ENCODE measurements at regions not wholly inside any gene's neighbourhood (a gene's known extent, or its start where the extent isn't known, plus 50 kb on each side); places are given as distances from the start of the nearest gene placed in this dataset.

GRCh38 chr6:155595284-155595683 is 139.6 kb upstream of the NOX3 start:
- Histone ChIP-seq H3K4me1 (no peaks in the 10 kb centered on the region), H3K36me3 (no peaks in the 10 kb centered on the region), H3K27me3 (no peaks in the 10 kb centered on the region), H3K9me3 (no peaks in the 10 kb centered on the region), H3K4me3 (no peak overlapping the region), H3K27ac (no peak overlapping the region)
- intact Hi-C loops (cut with DNase I), result no loop called here
- TF ChIP-seq CTCF (IDR thresholded peaks at IDR 0.05), result no peak
- no peak for DNase-seq (ENCODE audit: low spot score in 2 of 2)

- Histone ChIP-seq H3K27ac (no peak overlapping the region), H3K36me3 (no peaks in the 10 kb centered on the region), H3K4me1 (no peaks in the 10 kb centered on the region), H3K4me3 (no peak overlapping the region), H3K9me3 (no peaks in the 10 kb centered on the region), H3K27me3 (no peaks in the 10 kb centered on the region)
- DNase-seq (ENCODE audit: low spot score in 2 of 2), result no peak
- intact Hi-C loops (cut with DNase I), result no loop called here
- TF ChIP-seq CTCF (IDR thresholded peaks at IDR 0.05), result no peak
These were observed 136.1 kb upstream of the NOX3 start for GRCh38 chr6:155591741-155592140.

GRCh38 chr6:155589190-155589589 is 133.6 kb upstream of the NOX3 start:
- Histone ChIP-seq H3K27me3 (no peaks in the 10 kb centered on the region), H3K4me3 (no peak overlapping the region), H3K9me3 (no peaks in the 10 kb centered on the region), H3K36me3 (no peaks in the 10 kb centered on the region), H3K4me1 (no peaks in the 10 kb centered on the region), H3K27ac (no peak overlapping the region)
- TF ChIP-seq CTCF (IDR thresholded peaks at IDR 0.05), result no peak
- no peak for DNase-seq (ENCODE audit: low spot score in 2 of 2)
- intact Hi-C loops (cut with DNase I), result no loop called here

DNA sequence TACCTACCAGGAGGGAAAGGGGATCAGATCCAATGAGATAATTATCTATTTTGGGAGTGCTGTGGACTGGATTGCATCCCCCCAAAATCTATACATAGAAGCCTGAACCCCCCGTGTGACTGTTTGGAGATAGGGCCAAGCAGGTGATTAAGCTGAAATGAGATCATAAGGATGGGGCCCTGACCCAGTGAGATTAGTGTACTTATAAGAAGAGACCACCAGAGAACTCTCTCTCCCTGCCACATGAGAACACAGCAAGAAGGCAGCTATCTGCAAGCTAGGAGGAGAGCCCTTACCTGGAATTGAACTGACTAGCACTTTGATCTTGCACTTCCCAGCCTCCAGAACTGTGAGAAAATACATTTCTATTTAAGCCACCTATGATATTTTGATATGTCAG is 132.2 kb upstream of the NOX3 start:
- Histone ChIP-seq H3K4me1 (no peaks in the 10 kb centered on the region), H3K27me3 (no peaks in the 10 kb centered on the region), H3K27ac (no peak overlapping the region), H3K4me3 (no peak overlapping the region), H3K9me3 (no peaks in the 10 kb centered on the region), H3K36me3 (no peaks in the 10 kb centered on the region)
- no peak for DNase-seq (ENCODE audit: low spot score in 2 of 2)
- TF ChIP-seq CTCF (IDR thresholded peaks at IDR 0.05), result no peak
- intact Hi-C loops (cut with DNase I), result no loop called here

DNA sequence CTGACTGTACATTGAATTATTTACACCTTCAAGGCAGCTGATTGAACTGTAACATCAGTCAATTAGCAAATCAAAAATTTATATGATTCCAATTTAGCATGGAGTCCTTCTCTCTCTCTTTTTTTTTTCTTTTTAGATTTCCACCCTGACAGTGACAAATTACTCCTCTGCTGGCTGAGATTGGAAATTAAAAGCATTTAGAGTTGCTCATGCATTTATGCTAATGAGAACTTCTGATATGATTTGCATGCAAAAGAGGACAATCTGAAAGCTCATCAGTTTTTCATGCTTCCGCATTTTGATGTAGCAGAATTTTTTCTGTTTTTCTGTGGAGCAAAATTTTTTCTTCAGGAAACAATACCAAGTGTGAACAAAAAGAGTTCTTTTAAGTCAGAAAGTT is 130.5 kb upstream of the NOX3 start:
- intact Hi-C loops (cut with DNase I), result no loop called here
- Histone ChIP-seq H3K4me3 (no peak overlapping the region), H3K4me1 (no peaks in the 10 kb centered on the region), H3K9me3 (no peaks in the 10 kb centered on the region), H3K27ac (no peak overlapping the region), H3K36me3 (no peaks in the 10 kb centered on the region), H3K27me3 (no peaks in the 10 kb centered on the region)
- no peak for TF ChIP-seq CTCF (IDR thresholded peaks at IDR 0.05)
- DNase-seq (ENCODE audit: low spot score in 2 of 2), result no peak

GRCh38 chr6:155584006-155584405 is 128.4 kb upstream of the NOX3 start:
- no peak for DNase-seq (ENCODE audit: low spot score in 2 of 2)

More at GRCh38 chr6:155584006-155584405, 128.4 kb upstream of the NOX3 start:
- intact Hi-C loops (cut with DNase I), result no loop called here
- no peak overlapping the region for H3K4me3 ChIP-seq
- no peaks in the 10 kb centered on the region for H3K27me3 ChIP-seq
- no peaks in the 10 kb centered on the region for H3K36me3 ChIP-seq
- no peak for TF ChIP-seq CTCF (IDR thresholded peaks at IDR 0.05)
- no peaks in the 10 kb centered on the region for H3K9me3 ChIP-seq
- no peak overlapping the region for H3K27ac ChIP-seq
- H3K4me1 ChIP-seq, result no peaks in the 10 kb centered on the region

All from ascending aorta (tissue), 2 donors.